ENCODE measurements at regions not wholly inside any gene's neighbourhood (a gene's known extent, or its start where the extent isn't known, plus 50 kb on each side); places are given as distances from the start of the nearest gene placed in this dataset.

- no peak for ATAC-seq
- TF ChIP-seq TSHZ2 (CRISPR knock-in tag; IDR thresholded peaks at IDR 0.05) (no peak), CSDC2 (CRISPR knock-in tag; IDR thresholded peaks at IDR 0.05) (no peak), TCF4 (CRISPR knock-in tag; IDR thresholded peaks at IDR 0.05; ENCODE audit: borderline replicate concordance) (no peak), TOX (CRISPR knock-in tag; IDR thresholded peaks at IDR 0.05; ENCODE audit: borderline replicate concordance) (no peak), ZNF8 (CRISPR knock-in tag; IDR thresholded peaks at IDR 0.05) (no peak), ISL1 (CRISPR knock-in tag; IDR thresholded peaks at IDR 0.05) (no peak), POU6F1 (CRISPR knock-in tag; IDR thresholded peaks at IDR 0.05; ENCODE audit: borderline replicate concordance, low read depth) (no peak), ARNTL (CRISPR knock-in tag; IDR thresholded peaks at IDR 0.05; ENCODE audit: borderline replicate concordance, low read depth) (no peak)
- TF ChIP-seq, protein P1, sequence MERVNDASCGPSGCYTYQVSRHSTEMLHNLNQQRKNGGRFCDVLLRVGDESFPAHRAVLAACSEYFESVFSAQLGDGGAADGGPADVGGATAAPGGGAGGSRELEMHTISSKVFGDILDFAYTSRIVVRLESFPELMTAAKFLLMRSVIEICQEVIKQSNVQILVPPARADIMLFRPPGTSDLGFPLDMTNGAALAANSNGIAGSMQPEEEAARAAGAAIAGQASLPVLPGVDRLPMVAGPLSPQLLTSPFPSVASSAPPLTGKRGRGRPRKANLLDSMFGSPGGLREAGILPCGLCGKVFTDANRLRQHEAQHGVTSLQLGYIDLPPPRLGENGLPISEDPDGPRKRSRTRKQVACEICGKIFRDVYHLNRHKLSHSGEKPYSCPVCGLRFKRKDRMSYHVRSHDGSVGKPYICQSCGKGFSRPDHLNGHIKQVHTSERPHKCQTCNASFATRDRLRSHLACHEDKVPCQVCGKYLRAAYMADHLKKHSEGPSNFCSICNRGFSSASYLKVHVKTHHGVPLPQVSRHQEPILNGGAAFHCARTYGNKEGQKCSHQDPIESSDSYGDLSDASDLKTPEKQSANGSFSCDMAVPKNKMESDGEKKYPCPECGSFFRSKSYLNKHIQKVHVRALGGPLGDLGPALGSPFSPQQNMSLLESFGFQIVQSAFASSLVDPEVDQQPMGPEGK (CRISPR knock-in tag; IDR thresholded peaks at IDR 0.05; ENCODE audit: borderline replicate concordance): no peak
Measured at GRCh38 chr3:159789017-159789416, 199.6 kb upstream of the IL12A start.

GRCh38 chr3:159789742-159790635 is 198.6 kb upstream of the IL12A start:
- no peak for TF ChIP-seq ZC3H10 (CRISPR knock-in tag; IDR thresholded peaks at IDR 0.05)
- no peak for TF ChIP-seq ISL1 (CRISPR knock-in tag; IDR thresholded peaks at IDR 0.05)
- TF ChIP-seq TCF4 (CRISPR knock-in tag; IDR thresholded peaks at IDR 0.05; ENCODE audit: borderline replicate concordance): no peak
- no peak for TF ChIP-seq OSR1 (CRISPR knock-in tag; IDR thresholded peaks at IDR 0.05)
- no peak for TF ChIP-seq ZNF8 (CRISPR knock-in tag; IDR thresholded peaks at IDR 0.05)
- no peak for ATAC-seq

DNA sequence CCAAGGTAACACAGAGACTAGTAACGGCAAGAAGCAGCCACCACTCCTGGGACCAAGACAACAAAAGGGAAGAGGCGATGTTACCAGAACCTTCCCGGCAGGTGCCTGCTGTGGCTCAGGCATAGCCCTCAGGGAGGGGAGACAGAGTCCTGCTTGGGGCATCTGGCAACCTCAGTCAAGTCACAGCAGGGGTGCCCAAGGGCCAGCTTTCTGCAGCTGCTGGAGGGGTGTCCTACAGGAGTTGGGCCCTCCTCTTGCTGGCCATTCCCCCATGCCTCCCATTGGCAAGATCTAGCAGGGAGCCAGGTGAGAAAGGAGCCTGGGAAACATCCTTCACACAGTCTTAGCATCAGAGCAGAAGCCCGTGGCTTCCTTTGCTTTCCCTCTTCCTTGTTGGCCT is 197.3 kb upstream of the IL12A start:
- TF ChIP-seq, protein P2, sequence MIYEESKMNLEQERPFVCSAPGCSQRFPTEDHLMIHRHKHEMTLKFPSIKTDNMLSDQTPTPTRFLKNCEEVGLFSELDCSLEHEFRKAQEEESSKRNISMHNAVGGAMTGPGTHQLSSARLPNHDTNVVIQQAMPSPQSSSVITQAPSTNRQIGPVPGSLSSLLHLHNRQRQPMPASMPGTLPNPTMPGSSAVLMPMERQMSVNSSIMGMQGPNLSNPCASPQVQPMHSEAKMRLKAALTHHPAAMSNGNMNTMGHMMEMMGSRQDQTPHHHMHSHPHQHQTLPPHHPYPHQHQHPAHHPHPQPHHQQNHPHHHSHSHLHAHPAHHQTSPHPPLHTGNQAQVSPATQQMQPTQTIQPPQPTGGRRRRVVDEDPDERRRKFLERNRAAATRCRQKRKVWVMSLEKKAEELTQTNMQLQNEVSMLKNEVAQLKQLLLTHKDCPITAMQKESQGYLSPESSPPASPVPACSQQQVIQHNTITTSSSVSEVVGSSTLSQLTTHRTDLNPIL (CRISPR knock-in tag; IDR thresholded peaks at IDR 0.05; ENCODE audit: low read depth): no peak
- no peak for TF ChIP-seq TOX (CRISPR knock-in tag; IDR thresholded peaks at IDR 0.05; ENCODE audit: borderline replicate concordance)
- TF ChIP-seq TCF4 (CRISPR knock-in tag; IDR thresholded peaks at IDR 0.05; ENCODE audit: borderline replicate concordance): no peak
- TF ChIP-seq ISL1 (CRISPR knock-in tag; IDR thresholded peaks at IDR 0.05): no peak
- no peak for TF ChIP-seq ZNF565 (CRISPR knock-in tag; conservative IDR thresholded peaks at IDR 0.05; ENCODE audit: low read depth)
- no peak for TF ChIP-seq PPARA (CRISPR knock-in tag; IDR thresholded peaks at IDR 0.05; ENCODE audit: borderline replicate concordance)
- TF ChIP-seq ZNF70 (CRISPR knock-in tag; IDR thresholded peaks at IDR 0.05): no peak
- no peak for TF ChIP-seq SNAI2 (CRISPR knock-in tag; IDR thresholded peaks at IDR 0.05)
- TF ChIP-seq ZFP3 (CRISPR knock-in tag; IDR thresholded peaks at IDR 0.05): no peak
- no peak for TF ChIP-seq ARNTL (CRISPR knock-in tag; IDR thresholded peaks at IDR 0.05; ENCODE audit: borderline replicate concordance, low read depth)
- no peak for TF ChIP-seq RARB (CRISPR knock-in tag; IDR thresholded peaks at IDR 0.05)
- TF ChIP-seq BACH2 (CRISPR knock-in tag; IDR thresholded peaks at IDR 0.05; ENCODE audit: borderline replicate concordance): no peak
- no peak for TF ChIP-seq ZNF8 (CRISPR knock-in tag; IDR thresholded peaks at IDR 0.05)
- no peak for TF ChIP-seq ZC3H10 (CRISPR knock-in tag; IDR thresholded peaks at IDR 0.05)
- TF ChIP-seq, protein P3, sequence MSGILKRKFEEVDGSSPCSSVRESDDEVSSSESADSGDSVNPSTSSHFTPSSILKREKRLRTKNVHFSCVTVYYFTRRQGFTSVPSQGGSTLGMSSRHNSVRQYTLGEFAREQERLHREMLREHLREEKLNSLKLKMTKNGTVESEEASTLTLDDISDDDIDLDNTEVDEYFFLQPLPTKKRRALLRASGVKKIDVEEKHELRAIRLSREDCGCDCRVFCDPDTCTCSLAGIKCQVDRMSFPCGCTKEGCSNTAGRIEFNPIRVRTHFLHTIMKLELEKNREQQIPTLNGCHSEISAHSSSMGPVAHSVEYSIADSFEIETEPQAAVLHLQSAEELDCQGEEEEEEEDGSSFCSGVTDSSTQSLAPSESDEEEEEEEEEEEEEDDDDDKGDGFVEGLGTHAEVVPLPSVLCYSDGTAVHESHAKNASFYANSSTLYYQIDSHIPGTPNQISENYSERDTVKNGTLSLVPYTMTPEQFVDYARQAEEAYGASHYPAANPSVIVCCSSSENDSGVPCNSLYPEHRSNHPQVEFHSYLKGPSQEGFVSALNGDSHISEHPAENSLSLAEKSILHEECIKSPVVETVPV (CRISPR knock-in tag; IDR thresholded peaks at IDR 0.05): no peak
- TF ChIP-seq GLIS3 (CRISPR knock-in tag; IDR thresholded peaks at IDR 0.05): no peak
- TF ChIP-seq, protein P1 (CRISPR knock-in tag; IDR thresholded peaks at IDR 0.05; ENCODE audit: borderline replicate concordance): no peak

More for the DNA sequence above, 197.3 kb upstream of the IL12A start:
- no peak for ATAC-seq

Measured in SK-N-SH treated with all-trans-retinoic acid at 6 μM for 48 hours (cell line).